ENCODE measurements at regions not wholly inside any gene's neighbourhood (a gene's known extent, or its start where the extent isn't known, plus 50 kb on each side); places are given as distances from the start of the nearest gene placed in this dataset.
A peak's percentile ranks its signal among the peaks of the same experiment; 100 is the strongest.

- no peak overlapping the region for H3K4me3 ChIP-seq
- peak overlapping the region in 1 of 21 experiments; percentile 75 for H3K27ac ChIP-seq
These were observed 73.3 kb upstream of the HIF1A start for GRCh38 chr14:61622051-61622450.

- Histone ChIP-seq H3K27ac (no peak overlapping the region), H3K4me3 (no peak overlapping the region)
These were observed 71.4 kb upstream of the HIF1A start for GRCh38 chr14:61623927-61624326.

- H3K4me3 ChIP-seq: no peak overlapping the region
These were observed 70.1 kb upstream of the HIF1A start for GRCh38 chr14:61625165-61625564.

GRCh38 chr14:61627612-61628011 is 67.7 kb upstream of the HIF1A start:
- no peak overlapping the region for H3K27ac ChIP-seq
- H3K4me3 ChIP-seq: no peak overlapping the region

More at GRCh38 chr14:61625165-61625564, 70.1 kb upstream of the HIF1A start:
- H3K27ac ChIP-seq: no peak overlapping the region

- Histone ChIP-seq H3K4me3 (no peak overlapping the region), H3K27ac (no peak overlapping the region)
These were observed 67.1 kb upstream of the HIF1A start for GRCh38 chr14:61628016-61628725.

- H3K27ac ChIP-seq: no peak overlapping the region
- no peak overlapping the region for H3K4me3 ChIP-seq
These were observed 64.8 kb upstream of the HIF1A start for GRCh38 chr14:61630399-61631044.

- no peak overlapping the region for H3K27ac ChIP-seq
- H3K4me3 ChIP-seq: no peak overlapping the region
These were observed 64.1 kb upstream of the HIF1A start for GRCh38 chr14:61631045-61631687.

- Histone ChIP-seq H3K4me3 (no peak overlapping the region), H3K27ac (no peak overlapping the region)
These were observed 62.9 kb upstream of the HIF1A start for GRCh38 chr14:61632401-61632800.

- H3K27ac ChIP-seq: no peak overlapping the region
- no peak overlapping the region for H3K4me3 ChIP-seq
These were observed 62.5 kb upstream of the HIF1A start for GRCh38 chr14:61632807-61633206.

- Histone ChIP-seq H3K27ac (no peak overlapping the region), H3K4me3 (no peak overlapping the region)
These were observed 59.0 kb upstream of the HIF1A start for GRCh38 chr14:61636291-61636690.

- Histone ChIP-seq H3K27ac (no peak overlapping the region), H3K4me3 (no peak overlapping the region)
These were observed 58.5 kb upstream of the HIF1A start for GRCh38 chr14:61636779-61637178.

- H3K27ac ChIP-seq: no peak overlapping the region
- H3K4me3 ChIP-seq: no peak overlapping the region
These were observed 56.5 kb upstream of the HIF1A start for GRCh38 chr14:61638595-61639387.

- H3K4me3 ChIP-seq: no peak overlapping the region
- H3K27ac ChIP-seq: no peak overlapping the region
These were observed 54.9 kb upstream of the HIF1A start for GRCh38 chr14:61640158-61641136.

- Histone ChIP-seq H3K27ac (peak overlapping the region in 2 of 21 experiments; percentile 16 to 43), H3K4me3 (no peak overlapping the region)
These were observed 53.2 kb upstream of the HIF1A start for GRCh38 chr14:61641914-61642613.

GRCh38 chr14:61642614-61642982 is 52.7 kb upstream of the HIF1A start:
- H3K4me3 ChIP-seq: no peak overlapping the region
- peak overlapping the region in 3 of 21 experiments; percentile 16 to 45 (median 43) for H3K27ac ChIP-seq

- Histone ChIP-seq H3K4me3 (no peak overlapping the region), H3K27ac (peak overlapping the region in 3 of 21 experiments; percentile 16 to 47 (median 43))
These were observed 51.8 kb upstream of the HIF1A start for GRCh38 chr14:61643555-61643954.

- Histone ChIP-seq H3K4me3 (no peak overlapping the region), H3K27ac (peak overlapping the region in 2 of 21 experiments; percentile 12 to 47)
These were observed 51.1 kb upstream of the HIF1A start for GRCh38 chr14:61644175-61644574.

GRCh38 chr14:61644834-61645233 is 50.5 kb upstream of the HIF1A start:
- Histone ChIP-seq H3K4me3 (no peak overlapping the region), H3K27ac (peak overlapping the region in 1 of 21 experiments; percentile 5)
